ENCODE measurements at regions not wholly inside any gene's neighbourhood (a gene's known extent, or its start where the extent isn't known, plus 50 kb on each side); places are given as distances from the start of the nearest gene placed in this dataset.
"Not testable (repeated sequence)": the region's sequence is repeated elsewhere in the genome, so short reads cannot be mapped to it uniquely, and the experiment has no call there.

- no peak for DNase-seq (ENCODE audit: low read depth)
Observed at GRCh38 chr10:45118929-45119328, 118.2 kb downstream of the ZNF22 start.

DNA sequence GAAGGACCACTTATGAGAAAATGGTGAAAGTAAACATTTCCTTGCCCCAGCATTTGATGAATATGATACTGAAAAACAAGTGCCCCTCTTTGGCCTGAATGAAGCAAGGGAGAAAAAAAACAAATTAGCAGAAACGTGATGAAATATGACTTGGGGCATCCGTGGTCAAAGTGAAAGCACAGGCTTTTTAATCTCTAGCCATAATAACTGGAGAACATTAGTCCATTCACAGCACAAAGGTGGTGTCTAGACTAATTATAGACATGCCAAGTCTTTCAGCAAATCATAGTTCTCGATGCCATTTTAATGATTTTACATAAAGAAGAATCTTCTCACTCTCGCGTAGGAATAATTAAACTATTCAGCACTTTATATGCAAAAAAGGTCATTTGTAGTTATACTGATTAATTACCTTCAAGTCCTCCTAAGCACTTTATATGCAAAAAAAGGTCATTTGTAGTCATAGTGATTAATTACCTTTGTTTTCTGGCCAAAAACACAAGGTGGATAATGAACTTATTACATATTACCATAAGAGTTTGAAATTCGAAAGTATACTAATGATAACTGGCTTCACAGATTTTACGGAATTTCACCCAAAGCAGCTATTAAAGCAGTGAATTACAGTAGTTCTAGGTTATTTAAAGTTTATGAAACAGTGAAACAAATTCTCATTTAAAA is 121.6 kb downstream of the ZNF22 start:
- not testable (repeated sequence) for DNase-seq (ENCODE audit: low read depth)

DNA sequence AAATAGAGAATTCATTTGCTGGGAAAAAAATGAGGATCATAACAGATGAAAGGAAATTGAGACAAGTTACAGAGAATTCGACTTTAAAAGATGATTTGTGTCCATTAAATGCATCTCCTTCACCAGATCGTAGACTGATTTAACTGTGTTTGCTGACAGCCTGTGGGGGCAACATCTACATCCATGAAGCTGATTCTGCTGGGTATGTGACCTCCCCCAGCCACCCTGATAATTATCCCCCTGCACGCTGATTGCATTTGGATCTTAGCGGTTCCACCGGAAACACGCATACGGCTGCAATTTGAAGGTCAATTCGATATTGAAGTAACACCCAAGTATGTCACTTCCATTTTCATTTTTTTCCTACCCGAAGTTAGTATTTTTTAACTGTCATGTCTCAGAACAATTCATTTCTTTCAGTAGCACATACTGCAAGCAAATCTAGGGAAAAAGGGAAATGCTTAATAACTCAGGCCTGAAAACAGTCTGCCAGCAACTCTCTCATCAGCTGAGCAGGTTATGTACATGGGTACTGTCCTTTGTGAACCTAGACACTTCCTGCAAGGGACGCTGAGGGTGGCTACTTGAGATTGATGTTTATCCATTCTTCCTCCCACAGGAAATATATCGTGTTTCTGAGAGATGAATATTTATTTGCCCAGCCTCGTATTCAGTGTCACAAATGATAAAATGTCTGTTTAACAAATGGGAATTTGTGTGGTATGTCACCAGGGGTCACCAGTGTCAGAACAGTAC is 134.9 kb downstream of the ZNF22 start:
- no peak for DNase-seq (ENCODE audit: low read depth)

DNA sequence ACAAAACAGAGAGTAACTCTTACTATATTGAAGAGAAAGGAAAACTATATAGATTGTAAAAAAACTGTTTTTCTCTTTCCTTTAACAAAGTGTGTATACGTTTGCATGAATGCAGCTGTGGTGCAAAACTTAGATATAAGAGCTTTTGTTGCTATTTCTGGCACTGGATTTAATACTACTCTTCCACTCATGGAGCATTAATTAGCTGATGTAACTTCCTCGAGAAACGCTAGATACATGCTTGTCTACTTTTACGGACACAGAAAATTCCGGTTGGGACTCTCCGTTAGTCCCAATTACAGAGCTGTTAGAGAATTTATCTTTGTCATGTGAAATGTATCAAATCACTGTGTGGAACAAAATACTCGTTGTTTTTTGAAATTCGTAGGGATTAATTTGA is 135.5 kb downstream of the ZNF22 start:
- no peak for DNase-seq (ENCODE audit: low read depth)

DNA sequence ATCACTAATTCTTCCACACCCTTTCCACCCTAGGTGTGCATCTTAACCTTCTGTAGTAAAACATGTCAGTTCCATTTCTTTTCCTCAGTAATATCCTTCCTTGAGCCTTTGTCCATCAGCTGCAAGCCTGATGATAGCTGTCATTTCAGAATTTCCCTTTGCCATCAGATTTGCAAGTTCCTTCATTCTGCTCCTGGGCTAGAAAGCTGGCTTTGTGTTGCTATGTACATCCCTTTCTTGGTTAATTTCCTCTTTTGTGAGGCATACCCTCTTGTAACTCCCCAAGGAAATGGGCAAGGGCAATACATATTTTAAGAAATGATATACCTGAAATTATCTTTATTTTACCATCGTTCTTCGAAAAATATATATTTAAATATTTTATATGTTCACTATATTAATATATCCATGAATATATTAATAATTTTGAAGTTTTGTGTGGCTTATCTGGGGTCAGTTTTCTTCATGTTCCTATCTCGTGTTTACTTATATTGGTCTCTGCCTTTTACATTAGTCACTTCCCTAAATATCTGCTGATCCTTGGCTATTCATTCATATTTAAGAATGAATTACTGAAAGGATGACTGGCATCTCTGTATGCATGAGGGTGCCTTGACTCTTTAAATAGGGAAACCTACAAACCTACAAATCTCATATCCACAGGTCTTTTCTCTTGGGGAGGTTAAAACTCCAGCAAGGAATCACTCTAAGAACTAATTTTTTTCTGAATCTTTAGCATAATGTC is 143.8 kb downstream of the ZNF22 start:
- no peak for DNase-seq (ENCODE audit: low read depth)

- DNase-seq (ENCODE audit: low read depth): not testable (repeated sequence)
Observed at GRCh38 chr10:45145143-45145542, 144.4 kb downstream of the ZNF22 start.

GRCh38 chr10:45147000-45147399 is 146.3 kb downstream of the ZNF22 start:
- no peak for DNase-seq (ENCODE audit: low read depth)

- DNase-seq (ENCODE audit: low read depth): no peak
Observed at GRCh38 chr10:45150997-45151396, 150.3 kb downstream of the ZNF22 start.

- no peak for DNase-seq (ENCODE audit: low read depth)
Observed at GRCh38 chr10:45151467-45152214, 150.9 kb downstream of the ZNF22 start.

- DNase-seq (ENCODE audit: low read depth): no peak
Observed at GRCh38 chr10:45152726-45153125, 152.0 kb downstream of the ZNF22 start.

- DNase-seq (ENCODE audit: low read depth): no peak
Observed at GRCh38 chr10:45154502-45154901, 153.8 kb downstream of the ZNF22 start.

GRCh38 chr10:45155784-45156183 is 155.1 kb downstream of the ZNF22 start:
- DNase-seq (ENCODE audit: low read depth): no peak

- DNase-seq (ENCODE audit: low read depth): no peak
Observed at GRCh38 chr10:45160271-45160670, 155.1 kb downstream of the OR13A1 start.

DNA sequence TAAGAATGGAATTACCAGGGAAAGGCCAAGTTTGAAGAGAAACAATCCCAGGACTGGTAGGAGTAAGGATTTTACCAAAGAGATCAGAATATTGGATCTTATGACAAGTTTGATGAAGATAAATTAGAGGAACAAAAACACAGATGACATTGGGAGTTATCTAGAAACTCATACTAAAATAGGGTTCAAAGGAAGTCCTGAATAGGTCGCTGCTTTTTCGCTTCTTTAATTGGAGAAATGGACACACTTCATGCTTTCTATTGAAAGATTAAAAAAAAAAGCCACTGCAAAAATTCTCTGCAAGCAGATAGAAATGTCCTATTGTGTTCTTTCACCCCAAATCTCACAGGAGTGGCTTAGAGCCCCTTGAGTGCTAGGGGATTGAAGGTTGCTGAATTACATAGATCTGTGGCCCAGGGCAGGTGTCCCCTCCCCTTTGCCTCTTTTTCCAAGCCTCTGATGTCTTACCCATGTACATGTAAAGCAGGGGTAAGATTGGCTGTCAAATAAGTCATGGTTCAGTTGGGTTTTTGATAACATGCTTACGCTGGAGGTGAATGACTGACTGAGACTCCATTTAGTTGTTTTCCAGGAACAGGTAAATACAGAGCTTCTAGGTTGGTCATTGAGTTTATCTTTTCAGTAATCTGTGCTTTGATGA is 152.0 kb downstream of the OR13A1 start:
- DNase-seq (ENCODE audit: low read depth): no peak

- not testable (repeated sequence) for DNase-seq (ENCODE audit: low read depth)
Observed at GRCh38 chr10:45175520-45176118, 139.8 kb downstream of the OR13A1 start.

GRCh38 chr10:45179691-45180090 is 135.7 kb downstream of the OR13A1 start:
- DNase-seq (ENCODE audit: low read depth): no peak

- DNase-seq (ENCODE audit: low read depth): no peak
Observed at GRCh38 chr10:45180507-45180906, 134.9 kb downstream of the OR13A1 start.

GRCh38 chr10:45180946-45181875 is 134.2 kb downstream of the OR13A1 start:
- no peak for DNase-seq (ENCODE audit: low read depth)

DNA sequence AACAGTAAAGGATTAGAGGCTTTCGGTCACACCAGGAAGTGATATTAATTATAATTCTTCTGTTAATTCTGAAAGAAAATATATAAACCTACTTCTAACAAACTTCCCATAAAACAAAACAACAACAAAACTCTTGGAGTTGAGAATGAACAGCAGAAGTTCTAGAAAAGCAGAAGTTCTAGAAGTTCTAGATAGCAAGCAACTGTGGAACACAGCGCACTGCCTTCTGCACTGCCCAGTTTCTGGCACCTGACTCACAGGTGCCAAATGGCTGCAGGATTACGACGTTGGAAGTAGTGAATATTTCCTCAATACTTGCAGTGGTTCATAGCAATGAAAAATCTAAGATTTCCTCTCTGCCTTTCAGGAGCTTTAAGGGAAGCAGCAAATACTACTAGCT is 132.2 kb downstream of the OR13A1 start:
- no peak for DNase-seq (ENCODE audit: low read depth)

GRCh38 chr10:45197816-45198485 is 117.5 kb downstream of the OR13A1 start:
- DNase-seq (ENCODE audit: low read depth): no peak

Data from activated T-cell treated with anti-CD3 and anti-CD28 coated beads for 48 hours (primary cell).